ENCODE measurements at regions not wholly inside any gene's neighbourhood (a gene's known extent, or its start where the extent isn't known, plus 50 kb on each side); places are given as distances from the start of the nearest gene placed in this dataset.

GRCh38 chr1:82044536-82044935 lies 243.8 kb downstream of the ADGRL2 start:
- Histone ChIP-seq H3K36me3 (ENCODE audit: insufficient read depth, low read length) (no peaks in the 10 kb centered on the region), H4K20me1 (ENCODE audit: insufficient read depth, low read length) (no peaks in the 10 kb centered on the region), H3K9me3 (ENCODE audit: low read depth, low read length) (no peaks in the 10 kb centered on the region), H3K4me3 (ENCODE audit: insufficient read depth, low read length) (no peak overlapping the region), H3K79me2 (ENCODE audit: insufficient read depth, low read length) (no peaks in the 10 kb centered on the region), H3K4me1 (ENCODE audit: insufficient read depth, low read length) (no peaks in the 10 kb centered on the region), H2AFZ (ENCODE audit: low read length) (no peak overlapping the region), H3K4me2 (ENCODE audit: insufficient read depth, low read length) (no peak overlapping the region), H3K27ac (ENCODE audit: low read depth, low read length) (no peak overlapping the region), H3K27me3 (ENCODE audit: insufficient read depth, low read length) (no peaks in the 10 kb centered on the region)
- TF ChIP-seq CTCF (IDR thresholded peaks at IDR 0.05; ENCODE audit: extremely low read depth, low read depth, low read length), result no peak
- DNase-seq (ENCODE audit: insufficient read length, low spot score, missing footprints), result no peak

DNA sequence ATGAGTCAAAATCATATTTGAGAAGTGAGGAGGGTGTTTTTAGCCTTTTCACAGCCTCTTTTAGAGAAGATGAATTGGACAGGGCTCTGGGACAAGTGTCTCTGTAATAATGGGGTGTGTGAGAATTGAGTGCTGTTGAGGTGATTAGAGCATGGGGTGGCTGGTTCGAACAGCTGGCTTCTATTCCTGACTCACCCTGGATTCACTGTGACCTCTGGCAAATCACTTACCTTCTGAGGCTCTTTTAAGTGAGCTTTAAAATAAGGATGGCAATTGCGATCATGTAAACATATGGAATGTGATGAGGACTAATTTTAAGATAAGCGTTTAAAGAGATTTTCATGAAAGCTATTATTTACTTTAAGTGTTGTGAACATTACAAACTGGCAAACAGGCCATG lies 243.4 kb downstream of the ADGRL2 start:
- DNase-seq (ENCODE audit: insufficient read length, low spot score, missing footprints), result no peak
- Histone ChIP-seq H3K27ac (ENCODE audit: low read depth, low read length) (no peak overlapping the region), H3K4me1 (ENCODE audit: insufficient read depth, low read length) (no peaks in the 10 kb centered on the region), H2AFZ (ENCODE audit: low read length) (no peak overlapping the region), H4K20me1 (ENCODE audit: insufficient read depth, low read length) (no peaks in the 10 kb centered on the region), H3K9me3 (ENCODE audit: low read depth, low read length) (no peaks in the 10 kb centered on the region), H3K4me3 (ENCODE audit: insufficient read depth, low read length) (no peak overlapping the region), H3K4me2 (ENCODE audit: insufficient read depth, low read length) (no peak overlapping the region), H3K36me3 (ENCODE audit: insufficient read depth, low read length) (no peaks in the 10 kb centered on the region), H3K79me2 (ENCODE audit: insufficient read depth, low read length) (no peaks in the 10 kb centered on the region), H3K27me3 (ENCODE audit: insufficient read depth, low read length) (no peaks in the 10 kb centered on the region)
- TF ChIP-seq CTCF (IDR thresholded peaks at IDR 0.05; ENCODE audit: extremely low read depth, low read depth, low read length), result no peak

GRCh38 chr1:82042306-82043060 lies 241.7 kb downstream of the ADGRL2 start:
- no peak for DNase-seq (ENCODE audit: insufficient read length, low spot score, missing footprints)
- no peaks in the 10 kb centered on the region for H3K79me2 ChIP-seq (ENCODE audit: insufficient read depth, low read length)
- H3K4me1 ChIP-seq (ENCODE audit: insufficient read depth, low read length), result no peaks in the 10 kb centered on the region
- no peaks in the 10 kb centered on the region for H4K20me1 ChIP-seq (ENCODE audit: insufficient read depth, low read length)
- no peaks in the 10 kb centered on the region for H3K27me3 ChIP-seq (ENCODE audit: insufficient read depth, low read length)
- no peaks in the 10 kb centered on the region for H3K36me3 ChIP-seq (ENCODE audit: insufficient read depth, low read length)
- no peak overlapping the region for H3K4me2 ChIP-seq (ENCODE audit: insufficient read depth, low read length)
- no peak overlapping the region for H3K27ac ChIP-seq (ENCODE audit: low read depth, low read length)
- no peak overlapping the region for H2AFZ ChIP-seq (ENCODE audit: low read length)
- no peak for TF ChIP-seq CTCF (IDR thresholded peaks at IDR 0.05; ENCODE audit: extremely low read depth, low read depth, low read length)
- no peaks in the 10 kb centered on the region for H3K9me3 ChIP-seq (ENCODE audit: low read depth, low read length)
- H3K4me3 ChIP-seq (ENCODE audit: insufficient read depth, low read length), result no peak overlapping the region
